GM12878 (cell line): ENCODE measurements at regions not wholly inside any gene's neighbourhood (a gene's known extent, or its start where the extent isn't known, plus 50 kb on each side); places are given as distances from the start of the nearest gene placed in this dataset.

Source experiments
- ATAC-seq: fragments of 200-7000 bp; cut with Tn5 transposase; 3 replicates; pipeline ENCODE4 v1.9.1; 2020; ENCODE audit warnings: mild to moderate bottlenecking, moderate library complexity
- BruUV-seq: library from RNA; stranded (reverse); fragments of 400-500 nt; replicated peaks from 2 replicates; lab custom pipeline; 2021; lab: Mats Ljungman, UMichigan
- CTCF ChIA-PET: fragments of 300-600 bp; sonication (Branson Sonifier 250); formaldehyde crosslinking; extraction: SDS; loops from one replicate; lab custom pipeline; 2021; ENCODE audit warnings: inconsistent platforms; lab: Yijun Ruan, JAX
- POLR2A ChIA-PET: fragments of 350-600 bp; formaldehyde crosslinking; extraction: SDS; loops from one replicate; lab custom pipeline; 2021; ENCODE audit warnings: inconsistent platforms; lab: Charles Lee
- RAD21 ChIA-PET: fragments of 300-600 bp; sonication (Branson Sonifier 250); formaldehyde crosslinking; loops from one replicate; lab custom pipeline; 2023; ENCODE audit warnings: antibody characterized with exemption; ENCODE audit not compliant: unreplicated experiment; lab: Charles Lee
- SMC1A ChIA-PET: fragments of 300-600 bp; sonication (Branson Sonifier 250); formaldehyde crosslinking; loops from one replicate; lab custom pipeline; 2023; ENCODE audit not compliant: unreplicated experiment, uncharacterized antibody; lab: Charles Lee
- DNase-seq: peaks from one replicate; pipeline ENCODE4 v3.0.0-alpha.2; 2011; ENCODE audit warnings: low read depth, low spot score
- FAIRE-seq: peaks from 3 replicates; lab custom pipeline; 2011; peaks lifted over from hg19 to GRCh38; lab: Jason Lieb, UNC
- H2AFZ ChIP-seq: 2 replicates; pipeline ENCODE4 v1.6.0; 2011; ENCODE audit warnings: low read depth, low read length, control low read depth; ENCODE audit not compliant: control insufficient read depth
- H3K27ac ChIP-seq: 2 replicates; pipeline ENCODE4 v1.5.1; 2011; ENCODE audit warnings: control low read depth; ENCODE audit not compliant: control insufficient read depth, insufficient read depth
- H3K27me3 ChIP-seq, 2 experiments: replicated peaks in 1 of 2; 2 replicates each; pipeline versions ENCODE4 v1.6.0 to v1.6.1; 2011; ENCODE audit warnings: low read length in 1 of 2; ENCODE audit not compliant: control insufficient read depth in 2 of 2, insufficient read depth in 2 of 2
- H3K36me3 ChIP-seq, 2 experiments: 2 replicates each; pipeline ENCODE4 v1.5.1; 2011; ENCODE audit warnings: low read length in 1 of 2; ENCODE audit not compliant: control insufficient read depth in 2 of 2, insufficient read depth in 2 of 2
- H3K4me1 ChIP-seq: 2 replicates; pipeline ENCODE4 v1.6.1; 2011; ENCODE audit warnings: mild to moderate bottlenecking, low read length, moderate library complexity, mixed read lengths; ENCODE audit not compliant: control insufficient read depth, insufficient read depth
- H3K4me2 ChIP-seq: 2 replicates; pipeline ENCODE4 v1.6.0; 2011; ENCODE audit warnings: control low read depth; ENCODE audit not compliant: control insufficient read depth, insufficient read depth
- H3K4me3 ChIP-seq: fragments of 200-600 bp; sonication (generic); 2 replicates; pipeline ENCODE4 v1.5.1; 2016
- H3K79me2 ChIP-seq: 2 replicates; pipeline ENCODE4 v1.6.0; 2011; ENCODE audit warnings: low read length; ENCODE audit not compliant: control insufficient read depth, insufficient read depth
- H3K9ac ChIP-seq: 2 replicates; pipeline ENCODE4 v1.8.0; 2011; ENCODE audit warnings: low read length, control low read depth, mixed read lengths; ENCODE audit not compliant: control insufficient read depth, insufficient read depth
- H3K9me3 ChIP-seq: replicated peaks from 3 replicates; pipeline ENCODE4 v1.5.1; 2011; ENCODE audit warnings: mild to moderate bottlenecking, low read length; ENCODE audit not compliant: control insufficient read depth, insufficient read depth
- H4K20me1 ChIP-seq: 2 replicates; pipeline ENCODE4 v1.6.0; 2011; ENCODE audit not compliant: control insufficient read depth, insufficient read depth
- in situ Hi-C: fragments of 300-500 bp; cut with MboI; formaldehyde crosslinking; loops from 9 replicates; pipeline ENCODE4 v1.14.3; 2018; ENCODE audit warnings: mixed read lengths
- intact Hi-C: fragments of 100-400 bp; cut with micrococcal nuclease; formaldehyde crosslinking; loops from one replicate; pipeline ENCODE4 v1.14.2; 2022; ENCODE audit not compliant: unreplicated experiment
- TF ChIP-seq, protein P1 (sequence below): fragments of 450-650 bp; IDR thresholded peaks from 2 replicates; pipeline ENCODE4 v1.6.1; 2017; ENCODE audit warnings: mild to moderate bottlenecking
- TF ChIP-seq, protein P2 (sequence below): fragments of 450-650 bp; IDR thresholded peaks from 2 replicates; pipeline ENCODE4 v1.6.1; 2017; ENCODE audit warnings: antibody characterized with exemption, mild to moderate bottlenecking, moderate library complexity

DNA sequence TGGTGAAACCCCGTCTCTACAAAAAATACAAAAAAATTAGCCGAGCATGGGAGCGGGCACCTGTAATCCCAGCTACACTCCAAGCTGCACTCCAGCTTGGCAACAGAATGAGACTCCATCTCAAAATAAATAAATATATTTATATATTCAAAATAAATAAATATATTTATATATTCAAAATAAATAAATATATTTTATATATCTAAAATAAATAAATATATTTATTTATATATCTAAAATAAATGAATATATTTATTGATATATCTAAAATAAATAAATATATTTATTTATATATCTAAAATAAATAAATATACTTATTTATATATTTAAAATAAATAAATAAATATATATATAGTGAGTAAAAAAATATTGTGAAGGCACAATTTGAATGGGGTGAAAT is 63.4 kb upstream of the EXOC1L start (continued):
- TF ChIP-seq, protein P1, sequence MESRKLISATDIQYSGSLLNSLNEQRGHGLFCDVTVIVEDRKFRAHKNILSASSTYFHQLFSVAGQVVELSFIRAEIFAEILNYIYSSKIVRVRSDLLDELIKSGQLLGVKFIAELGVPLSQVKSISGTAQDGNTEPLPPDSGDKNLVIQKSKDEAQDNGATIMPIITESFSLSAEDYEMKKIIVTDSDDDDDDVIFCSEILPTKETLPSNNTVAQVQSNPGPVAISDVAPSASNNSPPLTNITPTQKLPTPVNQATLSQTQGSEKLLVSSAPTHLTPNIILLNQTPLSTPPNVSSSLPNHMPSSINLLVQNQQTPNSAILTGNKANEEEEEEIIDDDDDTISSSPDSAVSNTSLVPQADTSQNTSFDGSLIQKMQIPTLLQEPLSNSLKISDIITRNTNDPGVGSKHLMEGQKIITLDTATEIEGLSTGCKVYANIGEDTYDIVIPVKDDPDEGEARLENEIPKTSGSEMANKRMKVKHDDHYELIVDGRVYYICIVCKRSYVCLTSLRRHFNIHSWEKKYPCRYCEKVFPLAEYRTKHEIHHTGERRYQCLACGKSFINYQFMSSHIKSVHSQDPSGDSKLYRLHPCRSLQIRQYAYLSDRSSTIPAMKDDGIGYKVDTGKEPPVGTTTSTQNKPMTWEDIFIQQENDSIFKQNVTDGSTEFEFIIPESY, result no peak
- TF ChIP-seq, all 136 proteins: peak for 0

DNA sequence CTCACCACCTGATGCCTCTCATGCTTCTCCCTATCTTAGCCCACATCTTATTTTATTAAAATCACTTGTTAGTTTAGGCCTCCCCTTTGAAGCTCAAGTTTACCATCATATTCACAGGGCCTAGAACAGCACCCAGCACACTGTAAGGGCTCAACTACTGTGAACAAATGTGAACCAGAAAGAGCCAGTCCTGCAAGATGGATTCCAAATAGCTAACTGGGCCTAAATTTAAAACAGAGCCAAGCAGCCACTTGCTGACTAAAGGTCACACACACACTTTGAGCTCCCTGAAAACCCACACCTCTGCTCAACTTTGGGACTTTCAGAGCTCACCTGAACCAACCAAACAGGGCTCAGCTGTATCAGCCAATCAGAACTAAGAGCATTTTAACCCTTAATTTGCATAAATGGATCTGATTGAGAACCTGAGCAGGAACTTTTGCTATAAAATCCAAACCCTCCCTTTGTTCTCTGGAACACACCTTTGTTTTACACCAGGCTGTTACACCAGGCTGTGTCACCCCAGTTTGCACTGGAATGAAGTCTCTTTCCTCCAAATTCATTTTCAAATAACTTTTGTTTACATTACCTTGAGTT is 62.1 kb upstream of the EXOC1L start:
- Histone ChIP-seq H3K79me2 (no peaks in the 10 kb centered on the region), H3K9me3 (no peaks in the 10 kb centered on the region), H3K27me3 (no peaks in the 10 kb centered on the region), H3K4me3 (no peak overlapping the region), H4K20me1 (no peaks in the 10 kb centered on the region), H3K9ac (no peak overlapping the region), H3K4me2 (no peak overlapping the region), H3K4me1 (no peaks in the 10 kb centered on the region), H2AFZ (no peak overlapping the region), H3K36me3 (no peaks in the 10 kb centered on the region), H3K27ac (no peak overlapping the region)
- ATAC-seq (no peak), DNase-seq (no peak), FAIRE-seq (no peak)
- in situ Hi-C loops (no loop called here), intact Hi-C loops (no loop called here)
- POLR2A ChIA-PET, result no interaction called here
- TF ChIP-seq, protein P2, sequence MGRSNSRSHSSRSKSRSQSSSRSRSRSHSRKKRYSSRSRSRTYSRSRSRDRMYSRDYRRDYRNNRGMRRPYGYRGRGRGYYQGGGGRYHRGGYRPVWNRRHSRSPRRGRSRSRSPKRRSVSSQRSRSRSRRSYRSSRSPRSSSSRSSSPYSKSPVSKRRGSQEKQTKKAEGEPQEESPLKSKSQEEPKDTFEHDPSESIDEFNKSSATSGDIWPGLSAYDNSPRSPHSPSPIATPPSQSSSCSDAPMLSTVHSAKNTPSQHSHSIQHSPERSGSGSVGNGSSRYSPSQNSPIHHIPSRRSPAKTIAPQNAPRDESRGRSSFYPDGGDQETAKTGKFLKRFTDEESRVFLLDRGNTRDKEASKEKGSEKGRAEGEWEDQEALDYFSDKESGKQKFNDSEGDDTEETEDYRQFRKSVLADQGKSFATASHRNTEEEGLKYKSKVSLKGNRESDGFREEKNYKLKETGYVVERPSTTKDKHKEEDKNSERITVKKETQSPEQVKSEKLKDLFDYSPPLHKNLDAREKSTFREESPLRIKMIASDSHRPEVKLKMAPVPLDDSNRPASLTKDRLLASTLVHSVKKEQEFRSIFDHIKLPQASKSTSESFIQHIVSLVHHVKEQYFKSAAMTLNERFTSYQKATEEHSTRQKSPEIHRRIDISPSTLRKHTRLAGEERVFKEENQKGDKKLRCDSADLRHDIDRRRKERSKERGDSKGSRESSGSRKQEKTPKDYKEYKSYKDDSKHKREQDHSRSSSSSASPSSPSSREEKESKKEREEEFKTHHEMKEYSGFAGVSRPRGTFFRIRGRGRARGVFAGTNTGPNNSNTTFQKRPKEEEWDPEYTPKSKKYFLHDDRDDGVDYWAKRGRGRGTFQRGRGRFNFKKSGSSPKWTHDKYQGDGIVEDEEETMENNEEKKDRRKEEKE, result no peak
- CTCF ChIA-PET, result interaction anchor here (0.5 to 1.2 kb wide), 2 partner anchors 109 to 331 kb away, joined by 4 read pairs; no protein-coding TSS in a partner anchor
- no TSS peak for BruUV-seq
- SMC1A ChIA-PET, result no interaction called here
- RAD21 ChIA-PET, result no interaction called here
